ENCODE measurements at regions not wholly inside any gene's neighbourhood (a gene's known extent, or its start where the extent isn't known, plus 50 kb on each side); places are given as distances from the start of the nearest gene placed in this dataset.

DNA sequence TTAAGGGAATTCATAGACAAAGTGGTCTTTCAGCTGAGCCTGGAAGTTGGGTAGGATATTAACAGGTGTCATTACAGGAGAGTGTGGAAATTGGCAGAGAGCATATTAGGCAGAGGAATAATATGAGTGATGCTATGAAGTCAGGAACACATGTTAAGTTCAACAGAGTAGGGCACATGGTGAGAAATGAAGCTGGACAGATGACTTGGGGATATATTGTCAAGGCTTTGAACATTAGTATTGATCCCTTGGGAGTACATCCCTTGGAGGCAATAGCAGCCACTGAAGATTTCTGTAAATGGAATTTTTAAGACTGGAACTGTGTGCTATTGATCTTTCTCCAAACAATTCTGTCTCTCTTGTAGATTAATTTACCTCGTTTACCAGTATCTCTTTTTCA lies 170.7 kb downstream of the SCG2 start:
- TF ChIP-seq, protein P1, sequence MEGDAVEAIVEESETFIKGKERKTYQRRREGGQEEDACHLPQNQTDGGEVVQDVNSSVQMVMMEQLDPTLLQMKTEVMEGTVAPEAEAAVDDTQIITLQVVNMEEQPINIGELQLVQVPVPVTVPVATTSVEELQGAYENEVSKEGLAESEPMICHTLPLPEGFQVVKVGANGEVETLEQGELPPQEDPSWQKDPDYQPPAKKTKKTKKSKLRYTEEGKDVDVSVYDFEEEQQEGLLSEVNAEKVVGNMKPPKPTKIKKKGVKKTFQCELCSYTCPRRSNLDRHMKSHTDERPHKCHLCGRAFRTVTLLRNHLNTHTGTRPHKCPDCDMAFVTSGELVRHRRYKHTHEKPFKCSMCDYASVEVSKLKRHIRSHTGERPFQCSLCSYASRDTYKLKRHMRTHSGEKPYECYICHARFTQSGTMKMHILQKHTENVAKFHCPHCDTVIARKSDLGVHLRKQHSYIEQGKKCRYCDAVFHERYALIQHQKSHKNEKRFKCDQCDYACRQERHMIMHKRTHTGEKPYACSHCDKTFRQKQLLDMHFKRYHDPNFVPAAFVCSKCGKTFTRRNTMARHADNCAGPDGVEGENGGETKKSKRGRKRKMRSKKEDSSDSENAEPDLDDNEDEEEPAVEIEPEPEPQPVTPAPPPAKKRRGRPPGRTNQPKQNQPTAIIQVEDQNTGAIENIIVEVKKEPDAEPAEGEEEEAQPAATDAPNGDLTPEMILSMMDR (IDR thresholded peaks at IDR 0.05) = no peak
- no peak for TF ChIP-seq POLR2A (IDR thresholded peaks at IDR 0.05)
- TF ChIP-seq POLR2AphosphoS5 (IDR thresholded peaks at IDR 0.05) = no peak
